Suppressor macrophage (primary cell): ENCODE measurements at regions not wholly inside any gene's neighbourhood (a gene's known extent, or its start where the extent isn't known, plus 50 kb on each side); places are given as distances from the start of the nearest gene placed in this dataset.

Source experiments
- DNase-seq, 4 experiments: peaks; one replicate each; pipeline ENCODE4 v3.0.0-alpha.2; 2020 to 2022

DNA sequence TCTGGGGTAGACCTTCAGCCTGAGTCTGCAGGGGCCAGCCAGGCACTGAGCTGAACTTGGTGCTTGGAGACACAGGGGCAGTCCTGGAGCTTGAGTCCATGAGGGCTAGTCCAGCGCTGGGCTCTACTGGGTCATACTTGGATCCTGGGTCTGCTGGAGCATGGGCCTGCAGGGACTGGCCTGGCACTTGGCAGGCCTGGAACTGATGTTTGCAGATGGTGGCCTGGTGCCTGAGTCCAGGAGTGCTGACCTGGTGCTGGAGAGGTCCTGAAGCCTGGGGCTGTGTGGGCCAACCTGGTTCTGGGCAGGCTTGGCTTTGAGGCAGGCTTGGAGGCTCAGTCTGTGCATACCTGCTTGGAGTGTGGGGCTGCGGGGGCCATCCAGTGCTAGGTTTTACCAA is 143.4 kb upstream of the DSCAM start:
- no peak for DNase-seq

DNA sequence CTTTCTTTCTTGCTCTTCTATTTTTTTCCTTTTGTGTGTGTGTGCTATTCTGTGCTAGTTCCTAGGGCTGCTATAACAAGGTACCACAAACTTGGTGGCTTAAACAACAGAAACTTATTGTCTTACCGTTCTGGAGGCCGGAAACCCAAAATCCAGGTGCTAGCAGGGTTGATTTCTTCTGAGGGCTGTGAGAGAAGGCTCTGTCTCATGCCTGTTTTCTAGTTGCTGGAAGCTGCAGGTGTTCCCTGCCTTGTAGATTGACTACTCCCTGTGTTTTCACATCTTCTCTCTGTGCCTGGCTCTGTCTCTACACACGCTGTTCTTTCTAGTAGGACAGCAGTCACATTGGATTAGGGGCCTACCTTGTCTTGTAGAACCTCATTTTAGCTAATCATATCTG is 150.9 kb upstream of the DSCAM start:
- no peak for DNase-seq

DNA sequence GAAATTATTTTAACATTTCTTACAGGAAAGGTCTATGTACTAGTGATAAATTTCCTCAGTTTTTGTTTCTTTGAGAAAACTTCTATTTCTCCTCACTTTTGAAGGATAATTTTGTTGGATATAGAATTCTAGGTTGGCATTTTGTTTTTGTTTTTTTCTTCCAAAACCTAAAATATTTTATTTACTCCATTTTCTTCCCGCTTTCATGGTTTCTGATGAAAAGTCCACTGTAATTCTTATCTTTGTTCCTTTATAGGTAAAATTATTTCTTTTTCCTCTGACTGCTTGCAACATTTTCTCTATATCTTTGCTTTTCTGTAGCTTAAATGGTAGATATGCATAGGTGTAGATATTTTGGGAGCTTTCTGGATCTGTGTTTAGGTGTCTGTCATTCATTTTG is 153.9 kb upstream of the DSCAM start:
- no peak for DNase-seq

DNA sequence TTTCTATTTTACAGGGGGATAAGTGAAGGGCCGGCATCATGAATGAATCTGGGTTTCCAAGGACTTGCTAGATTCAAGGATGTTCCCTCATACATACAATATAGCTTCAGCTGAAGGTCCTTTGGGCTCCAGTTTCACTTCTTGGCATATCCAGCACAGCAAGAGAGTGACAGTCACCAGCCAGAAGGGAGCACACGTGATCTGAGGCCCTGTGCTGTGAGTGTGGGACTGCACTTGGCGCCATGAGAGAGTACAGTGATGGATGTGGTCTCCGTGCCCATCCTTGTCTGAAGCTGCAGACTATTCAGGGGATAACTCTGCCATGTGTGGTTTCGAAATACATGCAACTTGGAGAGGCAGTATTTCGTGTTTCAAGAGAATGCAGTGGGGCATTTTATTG is 159.7 kb upstream of the DSCAM start:
- no peak for DNase-seq

DNA sequence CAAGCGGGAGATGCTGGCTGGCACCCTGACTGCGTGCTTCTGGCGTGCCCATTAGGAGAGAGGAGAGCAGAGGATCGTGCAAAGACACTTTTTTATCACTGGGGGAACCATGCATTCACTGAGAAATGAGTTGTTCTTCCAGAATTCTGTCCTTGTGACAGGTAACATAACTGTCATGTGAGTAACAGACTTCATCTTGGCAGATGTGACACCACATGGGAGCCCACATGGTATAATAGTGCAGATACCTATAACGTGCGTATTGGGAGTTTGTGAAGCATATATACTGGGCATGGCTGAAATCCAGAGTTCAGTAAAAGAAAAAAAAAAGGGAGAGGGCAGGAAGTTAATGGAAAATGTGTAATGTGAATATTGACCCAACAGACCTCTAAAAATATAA is 159.6 kb upstream of the BACE2 start:
- no peak for DNase-seq

DNA sequence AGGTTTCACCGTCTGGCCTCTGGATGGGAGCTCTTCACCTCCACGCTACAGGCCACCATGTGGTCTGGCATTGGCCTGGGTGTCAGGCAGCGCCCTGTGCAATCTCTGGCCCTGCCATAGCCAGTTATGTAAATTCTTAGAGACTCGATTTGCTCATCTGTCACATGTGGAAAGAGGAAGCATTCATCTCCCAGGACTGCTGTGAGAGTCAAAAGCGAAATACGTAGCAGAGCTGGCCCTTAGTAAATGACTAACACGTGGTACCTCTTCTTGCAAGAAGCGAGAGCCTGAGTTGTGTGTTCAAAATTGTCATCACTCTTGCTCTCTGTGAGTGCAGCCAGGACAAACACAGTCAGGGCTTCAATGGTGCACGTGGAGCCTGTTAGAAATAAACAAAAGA is 159.0 kb upstream of the BACE2 start:
- peak in 3 of 4 experiments; percentile 16 to 46 (median 43) for DNase-seq

DNA sequence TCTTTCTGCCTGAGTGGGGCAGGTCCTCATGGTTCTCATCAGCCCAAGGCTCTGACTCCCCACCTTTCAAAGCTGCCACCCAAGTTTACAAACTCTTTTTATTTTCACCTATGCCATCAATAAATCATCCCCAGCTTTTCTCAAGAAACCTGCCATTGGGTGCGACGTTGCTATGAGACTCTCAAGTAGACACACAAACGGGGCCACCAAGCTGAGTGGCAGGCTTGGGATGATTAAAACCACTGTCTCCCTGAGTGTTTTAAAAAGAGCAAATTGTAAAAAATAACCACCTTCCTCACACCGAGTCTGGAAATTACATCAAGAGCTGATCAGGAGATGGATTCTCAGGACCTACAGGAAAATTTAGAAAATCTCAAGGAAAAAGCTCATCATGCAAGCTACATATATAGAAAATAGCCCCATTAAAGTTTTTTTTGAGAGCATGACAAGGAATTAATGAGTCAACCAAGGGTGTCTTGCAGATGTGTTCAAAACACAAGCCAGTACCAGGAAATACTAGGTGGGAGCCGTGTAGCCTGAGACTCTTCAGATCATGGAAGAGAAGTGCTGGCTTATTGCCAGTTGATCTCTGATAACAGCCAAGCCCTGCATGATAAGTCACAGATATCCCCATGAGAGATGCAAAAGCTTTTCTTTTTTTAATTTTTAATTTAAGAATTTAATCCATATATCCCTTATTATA is 158.4 kb upstream of the BACE2 start:
- DNase-seq: peak in 1 of 4 experiments; percentile 2

DNA sequence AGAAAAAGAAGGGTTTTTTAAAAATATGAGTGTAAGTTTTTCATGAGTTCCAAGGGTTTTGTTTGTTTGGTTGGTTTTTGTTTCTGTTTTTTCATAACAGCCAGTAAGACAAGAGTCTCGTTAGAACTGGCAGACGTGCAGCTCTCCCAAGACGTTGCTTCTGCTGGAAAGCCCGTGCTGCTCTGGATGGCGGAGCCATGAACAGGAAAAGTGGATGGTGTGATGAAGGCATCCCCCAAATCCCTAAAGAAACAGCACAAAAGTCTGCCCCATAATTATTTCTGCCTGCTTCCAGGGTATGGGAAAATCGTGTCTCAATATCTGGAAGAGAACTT is 157.9 kb upstream of the BACE2 start:
- no peak for DNase-seq

DNA sequence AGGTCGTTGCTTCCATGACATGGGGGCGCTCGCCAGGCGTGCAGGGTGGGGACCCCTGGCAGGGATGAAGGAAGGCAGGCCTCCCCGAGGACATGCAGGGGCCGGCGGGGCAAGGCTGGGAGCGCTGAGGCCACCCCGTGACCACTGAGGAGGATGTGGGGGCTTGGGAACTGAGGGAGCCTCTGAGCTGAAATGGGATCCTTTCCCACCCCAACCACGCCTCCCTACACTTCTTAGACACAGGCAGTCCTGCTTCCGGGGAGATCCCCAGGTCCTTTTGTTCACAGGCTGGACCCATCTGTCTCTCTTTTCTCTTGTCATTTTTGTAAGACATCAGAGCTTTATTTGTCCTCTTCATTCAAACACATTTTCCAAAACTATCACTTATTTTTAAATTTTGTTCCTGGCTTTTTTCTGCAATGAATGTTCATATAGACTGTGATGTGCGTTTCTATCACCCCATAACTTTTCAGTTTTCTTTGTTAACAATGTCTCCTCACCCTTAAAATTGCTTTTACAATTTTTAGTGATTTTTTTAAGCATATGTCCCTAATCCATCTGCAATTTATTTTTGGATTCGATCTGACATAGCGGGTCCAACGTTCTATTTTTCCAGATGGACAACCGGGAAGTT is 156.7 kb upstream of the BACE2 start:
- no peak for DNase-seq

DNA sequence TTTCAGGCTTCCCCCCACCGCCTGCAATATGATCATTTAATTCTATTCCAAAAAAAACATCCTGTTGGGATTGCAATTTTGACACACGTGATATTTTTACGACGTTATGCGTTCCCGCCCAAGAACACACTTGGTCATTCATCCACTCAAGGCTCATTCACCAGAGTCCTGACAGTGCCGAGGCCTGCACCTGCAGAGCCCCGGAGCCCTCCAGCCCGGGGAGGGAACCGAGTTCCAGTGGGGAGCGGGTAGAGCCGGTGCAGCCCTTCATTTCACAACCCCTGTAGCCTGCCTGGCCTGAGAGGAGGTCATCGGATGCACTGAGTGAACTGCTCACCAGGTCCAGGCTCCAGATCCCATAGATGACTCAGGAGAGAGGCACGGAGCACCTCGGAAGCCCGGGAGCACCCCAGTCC is 156.0 kb upstream of the BACE2 start:
- no peak for DNase-seq

DNA sequence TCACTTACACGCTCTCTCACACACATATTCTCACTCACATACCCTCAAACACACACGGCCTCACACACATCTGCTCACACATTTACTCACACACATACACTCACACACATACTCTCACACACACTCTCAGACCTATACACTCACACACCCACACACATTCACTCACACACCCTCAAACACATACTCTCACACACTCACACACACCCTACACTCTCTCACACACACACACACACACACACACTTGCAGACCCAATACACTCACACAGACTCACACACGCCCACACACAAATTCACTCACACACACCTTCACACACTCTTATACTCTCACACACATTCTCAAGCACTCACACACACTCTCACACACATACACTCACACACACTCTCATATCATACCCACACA is 155.5 kb upstream of the BACE2 start:
- no peak for DNase-seq

DNA sequence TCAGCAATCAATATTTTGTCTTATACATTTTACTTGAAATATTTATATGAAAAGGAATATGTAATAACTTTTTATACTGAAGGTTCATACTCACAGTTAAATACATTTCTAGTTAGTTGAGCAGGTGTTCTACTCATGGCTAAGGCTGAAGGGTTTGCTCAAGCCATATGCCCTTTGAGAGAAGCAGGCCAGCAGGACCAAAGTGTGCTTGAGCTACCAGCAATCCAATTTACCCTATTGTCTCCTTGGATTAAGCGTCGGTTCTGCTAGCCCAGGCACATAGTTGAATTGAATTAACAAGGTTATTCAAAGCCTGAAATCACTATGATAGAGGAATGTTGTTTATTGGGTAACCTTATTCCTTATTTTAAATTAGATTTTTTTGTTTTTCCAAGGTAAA is 151.5 kb upstream of the BACE2 start:
- DNase-seq: no peak

DNA sequence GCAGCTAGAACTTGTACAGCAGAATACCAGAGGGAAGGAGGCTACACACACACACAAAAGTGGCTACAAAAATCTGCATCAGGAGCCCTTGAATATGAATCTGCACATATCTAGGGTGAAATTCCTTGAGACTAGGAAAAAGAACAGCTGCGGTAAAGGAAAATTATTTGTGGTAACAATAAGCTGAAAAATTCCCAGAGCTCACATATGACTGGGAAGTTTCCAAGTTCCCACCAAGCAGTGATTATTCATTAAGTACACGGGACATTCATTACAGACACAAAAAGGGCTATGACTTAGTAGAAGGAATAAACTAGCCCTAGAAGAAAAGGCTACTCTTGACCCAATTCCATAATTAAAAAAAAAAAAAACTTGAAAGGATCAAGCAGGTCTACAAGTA is 149.5 kb upstream of the BACE2 start:
- DNase-seq: no peak

DNA sequence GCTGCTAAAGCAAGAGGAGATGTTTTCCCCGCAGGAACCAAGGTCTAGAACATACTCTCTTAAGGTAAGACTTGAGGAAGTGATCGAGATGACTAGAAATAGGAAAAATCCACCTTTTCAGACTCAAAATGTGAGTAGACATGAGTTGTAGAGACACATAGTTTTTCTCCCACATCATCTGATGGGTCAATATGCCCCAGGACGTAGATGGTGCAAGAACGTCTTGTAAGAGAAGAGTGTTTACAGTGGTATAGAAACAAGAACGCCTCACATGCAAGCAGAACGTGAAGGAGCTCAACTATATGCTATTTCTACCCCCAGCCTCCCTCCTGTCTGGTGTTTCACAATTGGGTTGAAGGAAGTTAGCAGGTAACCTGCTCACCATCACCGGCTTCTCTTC is 144.0 kb upstream of the BACE2 start:
- DNase-seq: no peak

DNA sequence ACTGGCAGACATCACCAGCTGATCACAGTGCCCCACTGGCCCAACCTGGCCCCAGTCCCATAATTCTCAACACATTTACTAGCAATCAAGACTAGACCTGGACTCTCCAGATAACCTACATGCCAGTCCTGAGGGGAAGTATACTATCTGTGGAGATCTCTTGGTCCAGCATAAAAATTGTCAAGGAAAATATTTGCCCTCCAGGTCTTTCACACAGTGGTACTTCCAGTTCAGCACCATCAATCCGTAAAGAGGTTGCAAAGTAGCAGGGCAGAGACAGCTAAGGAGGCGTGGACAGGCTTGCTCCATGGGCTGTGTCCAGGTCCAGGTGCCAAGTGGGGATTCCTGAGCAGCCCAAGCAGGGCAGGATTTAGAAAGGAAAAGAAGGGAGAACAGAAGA is 143.6 kb upstream of the BACE2 start:
- DNase-seq: no peak

DNA sequence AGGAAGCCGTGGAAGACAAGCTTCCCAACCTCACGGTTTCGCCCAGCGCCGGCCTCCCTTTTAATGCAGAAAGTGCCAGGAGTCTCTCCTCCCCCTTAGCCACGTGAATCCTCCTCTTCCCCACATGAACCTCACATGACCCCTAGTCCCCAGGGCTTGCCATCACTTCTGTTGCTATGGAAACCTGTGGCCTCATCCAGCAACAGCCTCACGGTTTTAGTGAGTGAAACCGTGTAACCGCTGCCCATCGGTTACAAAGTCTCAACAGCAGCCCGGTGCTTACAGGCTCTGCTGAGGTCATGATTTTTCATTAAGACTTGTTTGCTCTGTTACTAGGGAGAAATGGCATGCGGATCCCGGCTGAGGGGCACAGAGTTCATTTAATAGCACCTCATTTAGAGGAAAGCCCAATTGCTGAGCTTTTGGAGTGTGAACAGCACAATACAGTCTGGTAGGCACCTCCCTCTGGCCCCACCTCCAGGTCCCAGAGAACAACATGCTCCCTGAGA is 143.2 kb upstream of the BACE2 start:
- no peak for DNase-seq

DNA sequence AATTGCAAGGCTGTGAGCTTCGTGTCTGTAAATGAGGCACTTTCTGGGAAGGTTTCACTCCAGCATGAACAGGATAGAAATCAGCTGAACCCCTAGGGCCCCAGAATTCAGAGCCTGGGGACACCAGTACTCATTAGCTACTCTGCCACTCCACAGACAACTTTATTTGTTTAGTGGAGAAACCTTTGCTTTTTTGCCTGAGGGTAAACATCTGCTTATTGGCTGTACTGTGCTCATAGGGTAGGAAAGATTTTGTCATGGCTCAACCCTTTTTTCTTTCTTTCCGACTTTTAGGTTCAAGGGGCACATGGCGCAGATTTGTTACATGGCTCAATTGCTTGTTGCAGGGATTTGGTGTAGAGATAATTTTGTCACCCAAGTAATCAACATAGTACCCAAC is 138.4 kb upstream of the BACE2 start:
- DNase-seq: no peak

DNA sequence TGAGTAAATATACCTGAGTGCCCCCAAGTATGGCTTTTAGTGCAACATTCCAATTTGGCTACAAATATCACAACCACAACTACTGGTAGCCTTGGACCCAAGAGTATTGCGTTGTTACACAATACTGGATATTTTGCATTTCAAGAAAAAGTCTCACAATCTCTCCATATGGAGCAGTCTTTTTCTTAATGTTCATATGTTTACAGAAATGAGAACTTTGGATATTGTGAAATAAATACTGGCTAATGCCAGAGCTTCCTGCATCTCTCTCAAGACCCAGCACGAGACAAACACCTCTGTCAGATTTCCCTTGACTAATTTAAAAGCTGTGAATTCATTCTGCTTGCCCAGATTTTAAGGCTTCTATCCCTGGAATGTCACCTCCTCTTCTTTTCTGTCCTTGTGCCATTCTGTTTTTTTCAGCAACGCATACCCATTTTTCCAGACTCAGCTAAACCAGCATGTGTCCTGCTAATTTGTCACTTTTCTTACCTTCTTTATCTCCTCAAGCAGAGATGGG is 136.2 kb upstream of the BACE2 start:
- DNase-seq: peak in 2 of 4 experiments; percentile 1 to 5

DNA sequence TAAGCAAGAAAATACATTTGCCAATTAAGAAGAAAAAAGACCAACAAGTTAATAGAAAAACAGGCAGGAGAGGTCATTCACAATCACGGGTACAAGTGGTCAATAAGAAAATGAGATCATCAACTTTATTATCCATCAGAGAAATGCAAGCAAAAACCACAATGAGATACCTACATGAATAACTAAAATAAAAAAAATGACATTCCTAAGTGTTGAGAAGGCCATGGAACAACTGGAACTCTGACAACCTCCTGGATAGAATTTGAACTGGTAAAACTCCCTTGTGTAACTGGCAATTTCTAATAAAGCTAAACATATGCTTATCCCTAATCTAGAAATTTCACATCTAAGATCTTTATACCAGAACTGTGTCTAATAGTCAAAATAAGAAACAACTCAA is 135.4 kb upstream of the BACE2 start:
- no peak for DNase-seq

DNA sequence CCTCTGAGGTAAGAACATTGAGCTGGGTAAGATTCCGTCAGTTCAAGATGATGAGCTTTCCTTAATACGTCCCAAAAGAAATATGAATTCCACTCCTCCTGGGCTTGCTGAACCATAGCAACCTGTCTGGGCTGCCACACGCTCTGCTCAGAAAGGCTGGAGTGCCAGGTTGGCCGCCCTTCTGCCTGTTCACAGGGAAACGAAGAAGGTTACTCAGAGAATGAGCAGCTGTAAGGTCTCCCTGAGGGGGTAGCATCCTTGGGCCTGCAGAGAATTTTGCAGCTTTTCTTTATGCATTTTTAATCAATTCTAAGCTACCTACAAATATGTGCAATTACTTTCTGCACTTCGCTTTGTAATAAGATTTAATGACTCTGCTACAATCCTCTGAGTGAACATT is 130.7 kb upstream of the BACE2 start:
- no peak for DNase-seq

DNA sequence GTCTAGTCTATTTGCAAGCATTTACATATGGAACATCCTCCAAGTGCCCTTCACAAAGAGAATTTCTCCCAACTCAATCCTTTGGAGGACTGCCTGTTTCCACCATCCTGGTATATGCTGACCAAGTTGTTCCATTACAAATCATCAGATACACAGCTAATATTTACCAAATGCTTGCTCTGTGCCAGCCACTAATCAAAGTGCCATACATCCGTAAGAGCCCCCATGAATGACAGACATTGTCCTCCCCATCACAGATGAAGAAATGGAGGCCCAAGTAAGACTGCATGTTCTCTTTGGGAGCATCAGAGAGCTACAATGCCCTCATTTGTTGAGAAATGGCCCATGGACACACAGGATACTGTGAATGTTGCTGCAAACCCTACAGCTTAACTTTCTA is 130.0 kb upstream of the BACE2 start:
- DNase-seq: no peak

DNA sequence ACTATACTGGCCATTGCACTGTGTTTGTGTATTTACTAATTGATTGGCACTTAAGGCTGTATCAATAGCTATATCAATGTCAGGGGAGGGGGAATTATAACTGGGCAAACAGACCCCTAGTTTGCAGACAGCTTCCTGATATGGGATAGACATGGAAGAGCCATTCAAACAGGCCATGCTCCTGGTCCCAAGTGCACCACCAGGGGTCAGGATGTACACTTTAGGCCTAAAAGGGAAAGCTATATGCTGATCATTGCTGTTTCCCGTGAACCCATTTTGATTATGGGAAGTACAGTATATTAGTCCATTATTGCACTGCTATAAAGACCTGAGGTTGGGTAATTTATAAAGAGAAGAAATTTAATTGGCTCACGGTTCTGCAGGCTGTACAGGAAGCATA is 124.9 kb upstream of the BACE2 start:
- peak; percentile 29 to 52 (median 44) for DNase-seq

DNA sequence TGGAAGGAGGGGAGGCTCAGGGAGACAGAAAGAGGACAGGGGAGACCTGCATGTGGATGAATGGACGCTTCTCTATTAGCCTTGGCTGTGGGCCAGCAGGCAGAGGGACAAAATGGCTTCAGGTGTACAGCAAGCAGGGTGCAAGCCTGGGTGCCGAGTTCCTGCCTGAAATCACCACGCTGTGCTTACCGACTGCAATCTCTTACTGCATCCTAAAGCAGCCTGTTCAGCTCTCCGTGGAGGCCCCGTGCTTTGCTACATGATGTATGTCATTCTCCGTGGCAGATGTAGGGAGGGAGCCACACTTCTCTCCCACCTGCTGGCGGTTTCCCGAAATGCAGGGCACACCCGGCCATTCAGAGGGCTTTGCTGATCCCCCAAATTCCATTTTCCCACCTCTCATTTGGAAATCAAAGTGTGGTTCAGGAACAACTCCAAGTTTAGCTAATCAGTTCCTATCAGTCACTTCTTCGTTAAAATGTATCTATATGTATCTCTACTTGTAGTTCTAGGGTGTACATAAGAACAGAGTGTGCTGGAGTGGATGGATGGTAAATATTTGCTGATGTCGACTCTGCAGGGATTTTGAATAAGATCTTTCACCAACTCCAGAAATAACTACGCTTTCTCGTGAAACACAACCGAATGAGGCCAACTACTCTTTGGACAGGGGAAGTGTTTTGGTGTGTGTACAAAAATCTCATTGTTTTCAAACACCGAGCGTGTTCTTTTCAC is 122.3 kb upstream of the BACE2 start:
- DNase-seq: peak in 3 of 4 experiments; percentile 2 to 5 (median 4)

DNA sequence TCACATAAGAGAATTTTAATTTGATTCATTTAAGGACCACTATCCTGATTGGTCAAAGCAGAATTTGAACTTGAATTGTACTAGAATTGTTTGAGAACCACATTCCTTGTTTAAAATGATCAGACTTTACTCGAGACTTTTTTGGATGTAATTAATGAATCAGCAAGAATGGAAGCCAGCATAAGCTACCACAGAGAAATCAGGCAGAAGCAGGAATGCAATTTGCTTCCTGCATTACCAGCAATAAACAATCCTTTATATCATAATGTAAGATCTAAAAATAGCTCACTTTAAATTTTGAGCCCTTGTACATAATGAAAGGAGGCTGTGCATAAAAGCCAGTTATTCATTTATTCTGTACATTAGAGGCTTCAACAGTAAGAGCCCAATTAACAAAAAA is 119.8 kb upstream of the BACE2 start:
- no peak for DNase-seq
